ENCODE measurements at regions not wholly inside any gene's neighbourhood (a gene's known extent, or its start where the extent isn't known, plus 50 kb on each side); places are given as distances from the start of the nearest gene placed in this dataset.

DNA sequence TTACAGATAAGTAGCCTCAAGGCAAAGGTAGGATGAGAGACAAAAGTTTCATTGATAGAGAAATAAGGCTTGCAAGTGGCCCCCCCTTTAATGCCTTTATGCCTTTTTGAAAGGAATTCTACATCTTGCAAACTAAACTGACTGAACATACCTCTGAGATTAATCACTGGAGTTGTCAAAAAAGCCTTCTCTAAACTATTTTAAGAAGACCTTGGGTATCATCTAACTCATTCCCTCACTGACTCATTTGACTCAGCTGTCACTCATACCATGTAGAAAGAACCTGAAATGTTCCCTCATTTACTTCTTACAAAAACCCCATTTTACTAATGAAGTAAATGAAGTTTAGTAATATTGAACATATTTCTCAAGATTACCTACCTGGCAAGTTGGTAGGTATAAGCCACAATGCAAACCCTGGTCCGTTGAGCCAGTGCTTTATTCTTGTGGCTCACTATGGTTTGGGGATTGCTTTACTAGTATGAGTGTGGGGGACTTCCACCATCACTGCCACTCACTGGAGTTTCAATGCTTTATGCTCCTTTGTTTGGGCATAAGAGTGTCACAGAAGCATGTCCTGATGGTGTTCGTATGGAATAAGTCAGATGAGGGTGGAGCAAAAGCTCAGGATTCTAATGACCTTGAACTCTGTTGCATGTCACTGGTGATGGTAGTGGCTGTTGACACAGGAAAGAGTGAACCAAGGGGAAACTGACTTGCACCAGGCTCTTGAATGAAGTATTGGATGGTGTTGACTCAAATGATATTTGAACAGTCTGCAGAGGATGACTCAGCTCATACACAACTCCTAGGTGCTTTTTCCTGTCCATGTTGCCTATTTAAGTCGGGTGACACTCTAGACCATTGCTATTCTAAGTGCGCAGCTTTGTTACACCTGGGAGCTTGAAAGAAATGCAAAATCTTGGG is 305.5 kb upstream of the EMCN start:
- TF ChIP-seq, protein P1, sequence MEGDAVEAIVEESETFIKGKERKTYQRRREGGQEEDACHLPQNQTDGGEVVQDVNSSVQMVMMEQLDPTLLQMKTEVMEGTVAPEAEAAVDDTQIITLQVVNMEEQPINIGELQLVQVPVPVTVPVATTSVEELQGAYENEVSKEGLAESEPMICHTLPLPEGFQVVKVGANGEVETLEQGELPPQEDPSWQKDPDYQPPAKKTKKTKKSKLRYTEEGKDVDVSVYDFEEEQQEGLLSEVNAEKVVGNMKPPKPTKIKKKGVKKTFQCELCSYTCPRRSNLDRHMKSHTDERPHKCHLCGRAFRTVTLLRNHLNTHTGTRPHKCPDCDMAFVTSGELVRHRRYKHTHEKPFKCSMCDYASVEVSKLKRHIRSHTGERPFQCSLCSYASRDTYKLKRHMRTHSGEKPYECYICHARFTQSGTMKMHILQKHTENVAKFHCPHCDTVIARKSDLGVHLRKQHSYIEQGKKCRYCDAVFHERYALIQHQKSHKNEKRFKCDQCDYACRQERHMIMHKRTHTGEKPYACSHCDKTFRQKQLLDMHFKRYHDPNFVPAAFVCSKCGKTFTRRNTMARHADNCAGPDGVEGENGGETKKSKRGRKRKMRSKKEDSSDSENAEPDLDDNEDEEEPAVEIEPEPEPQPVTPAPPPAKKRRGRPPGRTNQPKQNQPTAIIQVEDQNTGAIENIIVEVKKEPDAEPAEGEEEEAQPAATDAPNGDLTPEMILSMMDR (IDR thresholded peaks at IDR 0.05), result no peak
- TF ChIP-seq POLR2A (IDR thresholded peaks at IDR 0.05; ENCODE audit: low read depth), result no peak
- no peak for TF ChIP-seq POLR2AphosphoS5 (IDR thresholded peaks at IDR 0.05)
- TF ChIP-seq EP300 (IDR thresholded peaks at IDR 0.05), result no peak

Measured in esophagus muscularis mucosa (tissue), 4 donors.